ENCODE measurements at regions not wholly inside any gene's neighbourhood (a gene's known extent, or its start where the extent isn't known, plus 50 kb on each side); places are given as distances from the start of the nearest gene placed in this dataset.
"Not testable (repeated sequence)": the region's sequence is repeated elsewhere in the genome, so short reads cannot be mapped to it uniquely, and the experiment has no call there.

DNA sequence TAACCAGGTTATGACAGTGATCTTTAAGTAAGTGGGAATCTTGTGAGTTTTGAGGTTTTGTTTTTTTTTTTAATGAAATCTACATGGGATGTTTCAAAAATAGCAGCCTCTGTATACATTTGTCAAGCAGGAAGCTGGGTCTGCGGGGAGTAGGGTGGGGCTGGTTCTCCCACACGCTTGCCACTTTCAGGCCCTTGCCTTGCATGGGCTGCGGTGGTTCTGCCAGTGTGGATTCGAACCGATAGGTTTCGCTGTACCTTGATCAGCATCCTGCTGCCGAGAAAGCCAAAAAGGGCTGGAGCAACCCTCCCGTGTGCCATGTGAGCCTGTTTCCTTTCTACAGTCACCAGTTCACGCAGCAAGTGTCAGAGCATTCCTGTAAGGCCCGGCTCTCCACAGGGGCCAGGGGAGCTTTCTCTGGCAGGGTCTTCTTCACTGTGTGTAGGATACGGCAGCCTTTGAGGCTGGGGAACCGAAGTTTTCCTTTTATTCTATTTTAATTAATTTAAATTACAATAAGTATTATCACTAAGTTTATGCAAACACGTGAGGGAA is 79.2 kb upstream of the SAMD11 start:
- no peaks in the 10 kb centered on the region for H3K36me3 ChIP-seq (ENCODE audit: insufficient read depth, low read length)
- H3K9ac ChIP-seq (ENCODE audit: low read length), result no peak overlapping the region
- H3K4me3 ChIP-seq (ENCODE audit: low read length), result no peak overlapping the region
- H3K9me2 ChIP-seq (ENCODE audit: insufficient read depth, low read length), result no peaks in the 10 kb centered on the region
- no peaks in the 10 kb centered on the region for H3K79me2 ChIP-seq (replicated peaks; ENCODE audit: insufficient read depth, low read length)
- H3F3A ChIP-seq (ENCODE audit: insufficient read depth, low read length, poor library complexity, severe bottlenecking), result no peaks in the 10 kb centered on the region
- H3K27ac ChIP-seq (ENCODE audit: low read length), result no peak overlapping the region
- H3K9me3 ChIP-seq (ENCODE audit: low read length), result no peaks in the 10 kb centered on the region
- no peaks in the 10 kb centered on the region for H3K27me3 ChIP-seq (ENCODE audit: insufficient read depth, low read depth, low read length)
- TF ChIP-seq, protein P1, sequence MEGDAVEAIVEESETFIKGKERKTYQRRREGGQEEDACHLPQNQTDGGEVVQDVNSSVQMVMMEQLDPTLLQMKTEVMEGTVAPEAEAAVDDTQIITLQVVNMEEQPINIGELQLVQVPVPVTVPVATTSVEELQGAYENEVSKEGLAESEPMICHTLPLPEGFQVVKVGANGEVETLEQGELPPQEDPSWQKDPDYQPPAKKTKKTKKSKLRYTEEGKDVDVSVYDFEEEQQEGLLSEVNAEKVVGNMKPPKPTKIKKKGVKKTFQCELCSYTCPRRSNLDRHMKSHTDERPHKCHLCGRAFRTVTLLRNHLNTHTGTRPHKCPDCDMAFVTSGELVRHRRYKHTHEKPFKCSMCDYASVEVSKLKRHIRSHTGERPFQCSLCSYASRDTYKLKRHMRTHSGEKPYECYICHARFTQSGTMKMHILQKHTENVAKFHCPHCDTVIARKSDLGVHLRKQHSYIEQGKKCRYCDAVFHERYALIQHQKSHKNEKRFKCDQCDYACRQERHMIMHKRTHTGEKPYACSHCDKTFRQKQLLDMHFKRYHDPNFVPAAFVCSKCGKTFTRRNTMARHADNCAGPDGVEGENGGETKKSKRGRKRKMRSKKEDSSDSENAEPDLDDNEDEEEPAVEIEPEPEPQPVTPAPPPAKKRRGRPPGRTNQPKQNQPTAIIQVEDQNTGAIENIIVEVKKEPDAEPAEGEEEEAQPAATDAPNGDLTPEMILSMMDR (IDR thresholded peaks at IDR 0.05; ENCODE audit: poor library complexity, severe bottlenecking), result no peak
- TF ChIP-seq, protein P2, sequence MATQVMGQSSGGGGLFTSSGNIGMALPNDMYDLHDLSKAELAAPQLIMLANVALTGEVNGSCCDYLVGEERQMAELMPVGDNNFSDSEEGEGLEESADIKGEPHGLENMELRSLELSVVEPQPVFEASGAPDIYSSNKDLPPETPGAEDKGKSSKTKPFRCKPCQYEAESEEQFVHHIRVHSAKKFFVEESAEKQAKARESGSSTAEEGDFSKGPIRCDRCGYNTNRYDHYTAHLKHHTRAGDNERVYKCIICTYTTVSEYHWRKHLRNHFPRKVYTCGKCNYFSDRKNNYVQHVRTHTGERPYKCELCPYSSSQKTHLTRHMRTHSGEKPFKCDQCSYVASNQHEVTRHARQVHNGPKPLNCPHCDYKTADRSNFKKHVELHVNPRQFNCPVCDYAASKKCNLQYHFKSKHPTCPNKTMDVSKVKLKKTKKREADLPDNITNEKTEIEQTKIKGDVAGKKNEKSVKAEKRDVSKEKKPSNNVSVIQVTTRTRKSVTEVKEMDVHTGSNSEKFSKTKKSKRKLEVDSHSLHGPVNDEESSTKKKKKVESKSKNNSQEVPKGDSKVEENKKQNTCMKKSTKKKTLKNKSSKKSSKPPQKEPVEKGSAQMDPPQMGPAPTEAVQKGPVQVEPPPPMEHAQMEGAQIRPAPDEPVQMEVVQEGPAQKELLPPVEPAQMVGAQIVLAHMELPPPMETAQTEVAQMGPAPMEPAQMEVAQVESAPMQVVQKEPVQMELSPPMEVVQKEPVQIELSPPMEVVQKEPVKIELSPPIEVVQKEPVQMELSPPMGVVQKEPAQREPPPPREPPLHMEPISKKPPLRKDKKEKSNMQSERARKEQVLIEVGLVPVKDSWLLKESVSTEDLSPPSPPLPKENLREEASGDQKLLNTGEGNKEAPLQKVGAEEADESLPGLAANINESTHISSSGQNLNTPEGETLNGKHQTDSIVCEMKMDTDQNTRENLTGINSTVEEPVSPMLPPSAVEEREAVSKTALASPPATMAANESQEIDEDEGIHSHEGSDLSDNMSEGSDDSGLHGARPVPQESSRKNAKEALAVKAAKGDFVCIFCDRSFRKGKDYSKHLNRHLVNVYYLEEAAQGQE (IDR thresholded peaks at IDR 0.05; ENCODE audit: borderline replicate concordance), result no peak
- no peak for TF ChIP-seq SMC3 (conservative IDR thresholded peaks at IDR 0.05; ENCODE audit: poor library complexity)
- TF ChIP-seq POLR2AphosphoS5 (IDR thresholded peaks at IDR 0.05), result no peak
- TF ChIP-seq TAF1 (IDR thresholded peaks at IDR 0.05; ENCODE audit: low read depth), result no peak
- TF ChIP-seq MXI1 (conservative IDR thresholded peaks at IDR 0.05; ENCODE audit: poor library complexity, severe bottlenecking), result no peak
- no peak for TF ChIP-seq RAD21 (conservative IDR thresholded peaks at IDR 0.05)
- no peaks in the 10 kb centered on the region for H4K20me1 ChIP-seq (ENCODE audit: insufficient read depth)
- H3K4me2 ChIP-seq (ENCODE audit: low read length), result no peak overlapping the region
- H2AFZ ChIP-seq (ENCODE audit: low read depth, low read length), result no peak overlapping the region

DNA sequence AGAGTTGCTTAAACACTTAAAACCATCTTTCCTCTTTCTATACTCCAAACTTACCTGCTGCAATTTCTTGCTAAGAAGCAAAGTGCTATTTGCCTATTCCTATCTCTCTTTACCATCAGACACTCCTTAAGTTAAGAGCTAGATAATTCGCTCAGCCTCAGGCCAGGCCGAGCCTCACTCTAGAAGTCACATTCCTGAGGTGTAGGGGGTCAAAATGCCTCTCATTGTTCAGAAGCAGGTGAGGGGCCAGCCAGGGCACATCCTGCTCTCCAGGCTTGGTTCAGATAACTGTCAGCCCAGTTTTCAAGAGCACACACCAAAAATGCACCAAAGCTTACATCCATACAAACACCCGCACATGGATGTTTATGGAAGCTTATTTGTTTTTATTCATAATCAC is 78.1 kb upstream of the SAMD11 start:
- not testable (repeated sequence) for H3K4me2 ChIP-seq (ENCODE audit: low read length); H3K27ac ChIP-seq (ENCODE audit: low read length); H3K27me3 ChIP-seq (ENCODE audit: insufficient read depth, low read depth, low read length)

DNA sequence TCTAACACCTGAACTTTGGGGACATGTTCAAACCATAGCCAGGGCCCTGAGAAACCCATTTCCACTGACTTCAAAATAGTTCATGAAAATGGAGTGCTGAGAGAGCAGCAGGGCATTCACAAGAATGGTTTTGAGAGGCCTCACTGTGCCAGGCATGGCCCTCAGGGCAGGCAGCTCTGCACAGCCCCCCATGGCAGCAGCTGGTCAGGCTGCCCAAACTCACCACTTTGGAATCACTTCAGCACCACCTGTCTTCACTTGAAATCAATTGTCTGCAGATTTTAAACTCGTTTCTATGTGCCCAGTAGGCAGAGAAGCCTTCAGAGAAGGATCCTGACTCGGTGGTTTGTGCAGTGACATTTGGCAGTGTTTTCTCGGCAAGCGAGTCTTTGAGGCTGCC is 73.8 kb upstream of the SAMD11 start:
- H3K9me2 ChIP-seq (ENCODE audit: insufficient read depth, low read length); H3K36me3 ChIP-seq (ENCODE audit: insufficient read depth, low read length); H3K4me3 ChIP-seq (ENCODE audit: low read length); H2AFZ ChIP-seq (ENCODE audit: low read depth, low read length); H3K27ac ChIP-seq (ENCODE audit: low read length); H3K4me2 ChIP-seq (ENCODE audit: low read length); H3K27me3 ChIP-seq (ENCODE audit: insufficient read depth, low read depth, low read length); H3K9me3 ChIP-seq (ENCODE audit: low read length); H3K9ac ChIP-seq (ENCODE audit: low read length); H4K20me1 ChIP-seq (ENCODE audit: insufficient read depth); H3F3A ChIP-seq (ENCODE audit: insufficient read depth, low read length, poor library complexity, severe bottlenecking); H3K79me2 ChIP-seq (replicated peaks; ENCODE audit: insufficient read depth, low read length): not testable (repeated sequence)

More for the DNA sequence above, 78.1 kb upstream of the SAMD11 start:
- H3K79me2 ChIP-seq (replicated peaks; ENCODE audit: insufficient read depth, low read length); H3K4me3 ChIP-seq (ENCODE audit: low read length); H3K9me2 ChIP-seq (ENCODE audit: insufficient read depth, low read length); H3K9ac ChIP-seq (ENCODE audit: low read length); H3K36me3 ChIP-seq (ENCODE audit: insufficient read depth, low read length); H2AFZ ChIP-seq (ENCODE audit: low read depth, low read length); H4K20me1 ChIP-seq (ENCODE audit: insufficient read depth); H3F3A ChIP-seq (ENCODE audit: insufficient read depth, low read length, poor library complexity, severe bottlenecking); H3K9me3 ChIP-seq (ENCODE audit: low read length): not testable (repeated sequence)

DNA sequence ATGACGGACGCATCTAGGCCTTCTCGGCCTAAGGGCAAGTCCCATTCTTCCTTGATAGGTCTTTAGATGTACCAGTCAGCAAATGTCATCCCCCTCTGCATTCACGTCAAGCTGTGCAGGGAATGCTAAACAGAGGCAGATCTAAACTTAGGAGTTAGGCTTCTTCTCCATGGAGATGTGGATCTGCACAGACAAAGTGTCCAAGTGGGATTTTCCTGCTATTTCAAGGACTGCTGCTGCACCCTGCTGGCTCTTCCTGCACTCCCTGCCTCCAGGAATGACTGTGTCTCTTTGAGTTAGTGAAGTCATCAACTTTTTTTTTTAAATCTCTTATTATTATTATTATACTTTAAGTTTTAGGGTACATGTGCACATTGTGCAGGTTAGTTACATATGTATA is 73.4 kb upstream of the SAMD11 start:
- H3F3A ChIP-seq (ENCODE audit: insufficient read depth, low read length, poor library complexity, severe bottlenecking); H4K20me1 ChIP-seq (ENCODE audit: insufficient read depth); H3K9me3 ChIP-seq (ENCODE audit: low read length); H3K9ac ChIP-seq (ENCODE audit: low read length); H3K4me2 ChIP-seq (ENCODE audit: low read length); H3K36me3 ChIP-seq (ENCODE audit: insufficient read depth, low read length); H3K4me3 ChIP-seq (ENCODE audit: low read length); H3K9me2 ChIP-seq (ENCODE audit: insufficient read depth, low read length); H3K27ac ChIP-seq (ENCODE audit: low read length); H3K27me3 ChIP-seq (ENCODE audit: insufficient read depth, low read depth, low read length); H2AFZ ChIP-seq (ENCODE audit: low read depth, low read length); H3K79me2 ChIP-seq (replicated peaks; ENCODE audit: insufficient read depth, low read length): not testable (repeated sequence)

DNA sequence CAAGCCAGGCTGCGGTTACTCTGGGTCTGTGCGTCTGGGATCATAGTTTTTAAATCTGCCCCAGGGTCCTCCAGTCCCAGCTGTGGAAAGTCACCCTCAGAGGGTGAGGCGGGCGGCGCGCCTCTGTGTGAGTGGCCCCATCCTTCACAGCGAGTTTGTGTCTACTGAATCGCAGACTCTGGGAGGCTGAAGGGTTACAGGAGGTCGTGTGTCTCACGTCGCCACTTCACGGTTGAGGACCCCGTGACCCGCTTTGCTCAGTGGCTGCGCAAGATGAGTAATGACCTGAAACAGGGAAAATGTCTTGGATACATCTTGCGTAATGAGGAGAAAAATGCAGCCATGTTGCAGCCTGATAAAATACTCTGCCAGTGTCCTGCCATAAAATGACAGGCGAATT is 72.3 kb upstream of the SAMD11 start:
- H3K4me3 ChIP-seq (ENCODE audit: low read length); H2AFZ ChIP-seq (ENCODE audit: low read depth, low read length); H3K27ac ChIP-seq (ENCODE audit: low read length); H3K36me3 ChIP-seq (ENCODE audit: insufficient read depth, low read length); H3K9ac ChIP-seq (ENCODE audit: low read length); H3K9me3 ChIP-seq (ENCODE audit: low read length); H4K20me1 ChIP-seq (ENCODE audit: insufficient read depth); H3K27me3 ChIP-seq (ENCODE audit: insufficient read depth, low read depth, low read length); H3K79me2 ChIP-seq (replicated peaks; ENCODE audit: insufficient read depth, low read length); H3K9me2 ChIP-seq (ENCODE audit: insufficient read depth, low read length); H3F3A ChIP-seq (ENCODE audit: insufficient read depth, low read length, poor library complexity, severe bottlenecking); H3K4me2 ChIP-seq (ENCODE audit: low read length): not testable (repeated sequence)

DNA sequence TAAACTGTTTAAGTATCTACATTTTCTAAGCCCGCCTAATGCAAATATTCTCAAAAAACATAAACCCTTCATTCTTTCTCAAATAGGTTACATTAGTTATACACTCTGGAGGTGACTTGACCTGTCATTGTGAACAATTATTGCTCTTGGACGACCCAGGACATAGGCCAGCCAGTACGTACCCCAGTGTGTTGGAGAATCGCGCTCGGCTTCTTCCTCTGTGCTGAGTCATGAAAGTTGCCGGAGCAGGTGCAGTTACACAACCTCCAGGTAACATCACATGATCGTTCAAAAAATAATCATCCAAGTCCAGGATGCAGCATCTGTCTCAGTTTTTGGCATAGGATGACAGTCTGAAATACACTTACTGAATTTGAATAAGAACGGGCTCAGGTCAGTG is 71.9 kb upstream of the SAMD11 start:
- H3K9me2 ChIP-seq (ENCODE audit: insufficient read depth, low read length); H4K20me1 ChIP-seq (ENCODE audit: insufficient read depth); H2AFZ ChIP-seq (ENCODE audit: low read depth, low read length); H3K27ac ChIP-seq (ENCODE audit: low read length); H3F3A ChIP-seq (ENCODE audit: insufficient read depth, low read length, poor library complexity, severe bottlenecking); H3K9me3 ChIP-seq (ENCODE audit: low read length); H3K36me3 ChIP-seq (ENCODE audit: insufficient read depth, low read length); H3K27me3 ChIP-seq (ENCODE audit: insufficient read depth, low read depth, low read length); H3K9ac ChIP-seq (ENCODE audit: low read length); H3K4me2 ChIP-seq (ENCODE audit: low read length); H3K79me2 ChIP-seq (replicated peaks; ENCODE audit: insufficient read depth, low read length); H3K4me3 ChIP-seq (ENCODE audit: low read length): not testable (repeated sequence)

Data from neural cell (in vitro differentiated cells).